ENCODE measurements at regions not wholly inside any gene's neighbourhood (a gene's known extent, or its start where the extent isn't known, plus 50 kb on each side); places are given as distances from the start of the nearest gene placed in this dataset.
A peak's percentile ranks its signal among the peaks of the same experiment; 100 is the strongest.

DNA sequence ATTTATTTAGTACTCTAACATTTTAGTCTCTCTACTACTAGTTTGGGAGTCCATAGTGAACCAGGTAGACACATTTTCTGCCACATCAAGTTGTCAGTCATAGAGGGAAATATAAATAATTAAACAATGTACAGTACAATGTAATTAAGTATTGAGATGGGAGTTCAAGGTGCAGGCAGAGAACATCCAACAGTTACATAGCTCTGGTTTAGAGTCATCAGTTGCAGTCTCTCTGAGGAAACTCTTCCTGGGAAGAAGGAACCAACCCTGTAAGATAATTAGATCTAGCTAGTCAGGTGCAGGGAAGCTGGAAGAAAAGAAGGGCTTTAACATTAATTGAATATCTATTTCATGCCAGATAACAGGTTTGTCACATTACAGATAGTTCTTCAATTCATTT lies 457.9 kb upstream of the DYNLRB2 start:
- no peak for DNase-seq
- intact Hi-C loops (cut with micrococcal nuclease; ENCODE audit: unreplicated experiment): loop anchor here (5.0 to 10.0 kb wide), 4 partner anchors 76 to 382 kb away; no protein-coding TSS in a partner anchor
- TF ChIP-seq, protein P1, sequence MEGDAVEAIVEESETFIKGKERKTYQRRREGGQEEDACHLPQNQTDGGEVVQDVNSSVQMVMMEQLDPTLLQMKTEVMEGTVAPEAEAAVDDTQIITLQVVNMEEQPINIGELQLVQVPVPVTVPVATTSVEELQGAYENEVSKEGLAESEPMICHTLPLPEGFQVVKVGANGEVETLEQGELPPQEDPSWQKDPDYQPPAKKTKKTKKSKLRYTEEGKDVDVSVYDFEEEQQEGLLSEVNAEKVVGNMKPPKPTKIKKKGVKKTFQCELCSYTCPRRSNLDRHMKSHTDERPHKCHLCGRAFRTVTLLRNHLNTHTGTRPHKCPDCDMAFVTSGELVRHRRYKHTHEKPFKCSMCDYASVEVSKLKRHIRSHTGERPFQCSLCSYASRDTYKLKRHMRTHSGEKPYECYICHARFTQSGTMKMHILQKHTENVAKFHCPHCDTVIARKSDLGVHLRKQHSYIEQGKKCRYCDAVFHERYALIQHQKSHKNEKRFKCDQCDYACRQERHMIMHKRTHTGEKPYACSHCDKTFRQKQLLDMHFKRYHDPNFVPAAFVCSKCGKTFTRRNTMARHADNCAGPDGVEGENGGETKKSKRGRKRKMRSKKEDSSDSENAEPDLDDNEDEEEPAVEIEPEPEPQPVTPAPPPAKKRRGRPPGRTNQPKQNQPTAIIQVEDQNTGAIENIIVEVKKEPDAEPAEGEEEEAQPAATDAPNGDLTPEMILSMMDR (IDR thresholded peaks at IDR 0.05; ENCODE audit: insufficient read depth in 1 of 2, low read depth in 1 of 2, low read length in 1 of 2, severe bottlenecking in 1 of 2, unreplicated experiment in 1 of 2): no peak
- ChIA-PET CTCF (no interaction called here), POLR2A (no interaction called here)
- Histone ChIP-seq H3K4me3 (ENCODE audit: low read depth, low read length) (no peak overlapping the region), H3K36me3 (ENCODE audit: control insufficient read depth, insufficient read depth, low read length) (no peaks in the 10 kb centered on the region), H3K9me3 (no peaks in the 10 kb centered on the region; the same call in 1 of the 2 replicates), H3K4me1 (peaks cover 26% of the 10 kb centered on the region), H3K27me3 (replicated peaks; ENCODE audit: control insufficient read depth, insufficient read depth, low read length) (no peaks in the 10 kb centered on the region)
- no peak overlapping the region for H3K4me3 Mint-ChIP-seq (ENCODE audit: unreplicated experiment)
- no peaks in the 10 kb centered on the region for H3K27me3 Mint-ChIP-seq (ENCODE audit: insufficient read depth, unreplicated experiment)
- H3K9me3 Mint-ChIP-seq (ENCODE audit: unreplicated experiment): no peaks in the 10 kb centered on the region
- peaks cover 27% of the 10 kb centered on the region for H3K4me1 Mint-ChIP-seq (ENCODE audit: low read depth, unreplicated experiment)
- no peaks in the 10 kb centered on the region for H3K36me3 Mint-ChIP-seq (ENCODE audit: insufficient read depth, unreplicated experiment)
- no peak overlapping the region for H3K27ac Mint-ChIP-seq (ENCODE audit: unreplicated experiment)
- no TSS peak for BruUV-seq (replicated peaks)

DNA sequence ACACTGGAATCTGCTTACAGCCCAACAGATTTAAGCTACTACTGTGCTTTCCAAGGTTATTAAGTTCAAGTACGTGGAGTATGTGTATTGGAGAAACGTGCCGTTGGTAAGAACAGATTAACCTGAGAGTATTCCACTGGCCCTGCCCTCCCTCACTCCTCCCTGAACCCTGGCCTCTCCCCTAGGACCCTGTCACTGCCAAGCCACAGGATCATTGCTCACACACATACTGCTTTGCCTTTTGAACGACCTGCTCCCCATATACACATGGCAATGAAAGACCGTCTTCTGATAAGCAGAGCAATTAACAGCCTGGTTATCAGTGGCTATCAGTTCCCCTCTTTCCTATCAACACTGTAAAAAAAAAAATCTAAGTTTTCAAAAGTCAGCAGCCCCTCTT lies 458.9 kb upstream of the DYNLRB2 start:
- intact Hi-C loops (cut with micrococcal nuclease; ENCODE audit: unreplicated experiment): loop anchor here (5.0 to 10.0 kb wide), 4 partner anchors 75 to 383 kb away; no protein-coding TSS in a partner anchor
- CTCF ChIA-PET: no interaction called here
- Mint-ChIP-seq H3K9me3 (ENCODE audit: unreplicated experiment) (no peaks in the 10 kb centered on the region), H3K27ac (ENCODE audit: unreplicated experiment) (no peak overlapping the region), H3K4me1 (ENCODE audit: low read depth, unreplicated experiment) (peaks cover 27% of the 10 kb centered on the region), H3K27me3 (ENCODE audit: insufficient read depth, unreplicated experiment) (no peaks in the 10 kb centered on the region), H3K36me3 (ENCODE audit: insufficient read depth, unreplicated experiment) (no peaks in the 10 kb centered on the region), H3K4me3 (ENCODE audit: unreplicated experiment) (no peak overlapping the region)
- Histone ChIP-seq H3K4me1 (peaks cover 26% of the 10 kb centered on the region), H3K27me3 (replicated peaks; ENCODE audit: control insufficient read depth, insufficient read depth, low read length) (no peaks in the 10 kb centered on the region), H3K36me3 (ENCODE audit: control insufficient read depth, insufficient read depth, low read length) (no peaks in the 10 kb centered on the region), H3K4me3 (ENCODE audit: low read depth, low read length) (no peak overlapping the region), H3K9me3 (no peaks in the 10 kb centered on the region)
- POLR2A ChIA-PET: no interaction called here
- TF ChIP-seq, protein P1 (IDR thresholded peaks at IDR 0.05; ENCODE audit: insufficient read depth in 1 of 2, low read depth in 1 of 2, low read length in 1 of 2, severe bottlenecking in 1 of 2, unreplicated experiment in 1 of 2): no peak
- DNase-seq: peak; percentile 38 to 77
- BruUV-seq (replicated peaks): no TSS peak

DNA sequence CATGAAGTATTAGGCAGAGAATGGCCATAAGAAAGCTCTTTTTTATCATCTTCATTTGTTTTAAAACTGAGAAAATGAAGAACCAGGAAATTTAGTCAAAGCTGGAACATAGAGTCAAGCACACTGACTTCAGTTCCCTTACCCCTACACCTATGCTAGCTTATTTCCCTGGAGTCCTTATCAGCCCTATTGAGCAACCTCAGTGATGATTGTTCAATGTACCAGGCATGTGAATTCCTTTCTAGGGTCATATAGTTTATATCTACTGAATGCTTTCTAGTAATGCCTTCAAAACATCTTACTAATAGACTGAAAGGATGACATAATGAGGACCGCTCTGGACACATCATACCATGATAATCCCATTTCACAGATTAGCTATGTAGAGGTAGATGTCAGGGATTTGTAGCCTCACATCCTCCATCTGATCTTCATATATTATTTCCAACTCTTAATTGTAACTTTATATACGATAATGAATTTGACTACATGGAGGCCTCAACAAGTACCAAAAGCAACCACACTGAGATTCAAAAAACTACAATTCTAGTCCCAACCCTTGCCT lies 460.4 kb upstream of the DYNLRB2 start:
- intact Hi-C loops (cut with micrococcal nuclease; ENCODE audit: unreplicated experiment): loop anchor here (5.0 to 10.0 kb wide), 4 partner anchors 73 to 384 kb away; no protein-coding TSS in a partner anchor
- no peaks in the 10 kb centered on the region for H3K27me3 ChIP-seq (replicated peaks; ENCODE audit: control insufficient read depth, insufficient read depth, low read length)
- H3K4me3 Mint-ChIP-seq (ENCODE audit: unreplicated experiment): no peak overlapping the region
- H3K36me3 ChIP-seq (ENCODE audit: control insufficient read depth, insufficient read depth, low read length): no peaks in the 10 kb centered on the region
- H3K9me3 Mint-ChIP-seq (ENCODE audit: unreplicated experiment): no peaks in the 10 kb centered on the region
- no peaks in the 10 kb centered on the region for H3K36me3 Mint-ChIP-seq (ENCODE audit: insufficient read depth, unreplicated experiment)
- TF ChIP-seq, protein P1 (IDR thresholded peaks at IDR 0.05; ENCODE audit: insufficient read depth in 1 of 2, low read depth in 1 of 2, low read length in 1 of 2, severe bottlenecking in 1 of 2, unreplicated experiment in 1 of 2): no peak
- H3K27me3 Mint-ChIP-seq (ENCODE audit: insufficient read depth, unreplicated experiment): no peaks in the 10 kb centered on the region
- CTCF ChIA-PET: interaction anchor here (0.6 to 1.7 kb wide), 3 partner anchors 7 to 386 kb away, joined by 3 to 5 read pairs (median 4); no protein-coding TSS in a partner anchor
- no peak overlapping the region for H3K4me3 ChIP-seq (ENCODE audit: low read depth, low read length)
- POLR2A ChIA-PET: no interaction called here
- no peaks in the 10 kb centered on the region for H3K9me3 ChIP-seq
- H3K4me1 ChIP-seq: peaks cover 26% of the 10 kb centered on the region
- no peak overlapping the region for H3K27ac Mint-ChIP-seq (ENCODE audit: unreplicated experiment)
- peak in 1 of 2 experiments; percentile 37 for DNase-seq
- peaks cover 27% of the 10 kb centered on the region for H3K4me1 Mint-ChIP-seq (ENCODE audit: low read depth, unreplicated experiment)
- no TSS peak for BruUV-seq (replicated peaks)

All from Caco-2 (cell line).